ENCODE measurements at regions not wholly inside any gene's neighbourhood (a gene's known extent, or its start where the extent isn't known, plus 50 kb on each side); places are given as distances from the start of the nearest gene placed in this dataset.

- no peak for DNase-seq (ENCODE audit: low spot score)
- intact Hi-C loops (cut with DNase I) = loop anchor here (10.0 kb wide), 2 partner anchors 199 to 541 kb away; no protein-coding TSS in a partner anchor
These were observed 487.0 kb downstream of the TNS1 start for GRCh38 chr2:217515615-217516309.

GRCh38 chr2:217513258-217513657 lies 489.5 kb downstream of the TNS1 start:
- intact Hi-C loops (cut with DNase I) = loop anchor here (5.0 to 10.0 kb wide), 3 partner anchors 202 to 816 kb away; partner anchors contain the start of gene IGFBP5 (in 1 of the 2)
- DNase-seq (ENCODE audit: low spot score) = no peak

- intact Hi-C loops (cut with DNase I) = loop anchor here (5.0 to 10.0 kb wide), 3 partner anchors 202 to 815 kb away; partner anchors contain the start of gene IGFBP5 (in 1 of the 2)
- no peak for DNase-seq (ENCODE audit: low spot score)
These were observed 490.1 kb downstream of the TNS1 start for GRCh38 chr2:217512728-217513127.

GRCh38 chr2:217512259-217512658 lies 490.5 kb downstream of the TNS1 start:
- intact Hi-C loops (cut with DNase I) = loop anchor here (5.0 to 10.0 kb wide), 3 partner anchors 203 to 815 kb away; partner anchors contain the start of gene IGFBP5 (in 1 of the 2)
- DNase-seq (ENCODE audit: low spot score) = no peak

- no peak for DNase-seq (ENCODE audit: low spot score)
- intact Hi-C loops (cut with DNase I) = loop anchor here (5.0 to 10.0 kb wide), 3 partner anchors 203 to 815 kb away; partner anchors contain the start of gene IGFBP5 (in 1 of the 2)
These were observed 490.9 kb downstream of the TNS1 start for GRCh38 chr2:217511850-217512249.

- no peak for DNase-seq (ENCODE audit: low spot score)
These were observed 492.0 kb downstream of the TNS1 start for GRCh38 chr2:217510771-217511291.

GRCh38 chr2:217505303-217505702 lies 497.5 kb downstream of the TNS1 start:
- DNase-seq (ENCODE audit: low spot score) = no peak
- intact Hi-C loops (cut with DNase I) = loop anchor here in 1 of 2 donors (10.0 kb wide), 1 partner anchor 811 kb away; the partner anchor contains the start of gene IGFBP5

More at GRCh38 chr2:217510771-217511291, 492.0 kb downstream of the TNS1 start:
- intact Hi-C loops (cut with DNase I) = loop anchor here (5.0 to 10.0 kb wide), 3 partner anchors 204 to 814 kb away; partner anchors contain the start of gene IGFBP5 (in 1 of the 2)

GRCh38 chr2:217501887-217502286 lies 500.9 kb downstream of the TNS1 start:
- intact Hi-C loops (cut with DNase I) = loop anchor here in 1 of 2 donors (10.0 kb wide), 1 partner anchor 807 kb away; the partner anchor contains the start of gene IGFBP5
- no peak for DNase-seq (ENCODE audit: low spot score)

GRCh38 chr2:217497843-217498377 lies 504.9 kb downstream of the TNS1 start:
- intact Hi-C loops (cut with DNase I) = no loop called here
- DNase-seq (ENCODE audit: low spot score) = no peak

- intact Hi-C loops (cut with DNase I) = no loop called here
- no peak for DNase-seq (ENCODE audit: low spot score)
These were observed 508.2 kb downstream of the TNS1 start for GRCh38 chr2:217494557-217494956.

GRCh38 chr2:217491271-217491670 lies 511.5 kb downstream of the TNS1 start:
- intact Hi-C loops (cut with DNase I) = no loop called here
- no peak for DNase-seq (ENCODE audit: low spot score)

GRCh38 chr2:217489145-217489960 lies 513.4 kb downstream of the TNS1 start:
- intact Hi-C loops (cut with DNase I) = no loop called here
- no peak for DNase-seq (ENCODE audit: low spot score)

- intact Hi-C loops (cut with DNase I) = no loop called here
These were observed 518.7 kb downstream of the TNS1 start for GRCh38 chr2:217484046-217484445.

GRCh38 chr2:217482056-217482710 lies 520.6 kb downstream of the TNS1 start:
- intact Hi-C loops (cut with DNase I) = no loop called here
- no peak for DNase-seq (ENCODE audit: low spot score)

More at GRCh38 chr2:217484046-217484445, 518.7 kb downstream of the TNS1 start:
- no peak for DNase-seq (ENCODE audit: low spot score)

GRCh38 chr2:217481577-217481976 lies 521.2 kb downstream of the TNS1 start:
- no peak for DNase-seq (ENCODE audit: low spot score)
- intact Hi-C loops (cut with DNase I) = no loop called here

- DNase-seq (ENCODE audit: low spot score) = no peak
- intact Hi-C loops (cut with DNase I) = no loop called here
These were observed 523.2 kb downstream of the TNS1 start for GRCh38 chr2:217479566-217479965.

- DNase-seq (ENCODE audit: low spot score) = no peak
- intact Hi-C loops (cut with DNase I) = no loop called here
These were observed 523.9 kb downstream of the TNS1 start for GRCh38 chr2:217478831-217479455.

GRCh38 chr2:217477583-217477982 lies 525.2 kb downstream of the TNS1 start:
- intact Hi-C loops (cut with DNase I) = no loop called here

More at GRCh38 chr2:217477583-217477982, 525.2 kb downstream of the TNS1 start:
- no peak for DNase-seq (ENCODE audit: low spot score)
